H1 (cell line): ENCODE measurements at regions not wholly inside any gene's neighbourhood (a gene's known extent, or its start where the extent isn't known, plus 50 kb on each side); places are given as distances from the start of the nearest gene placed in this dataset.

Experiments used
- CTCF ChIA-PET: fragments of 300-600 bp; sonication (Branson Sonifier 250); formaldehyde crosslinking; loops from one replicate; lab custom pipeline; 2021; ENCODE audit not compliant: partially characterized antibody; lab: Charles Lee
- POLR2A ChIA-PET: fragments of 300-600 bp; sonication (Branson Sonifier 250); formaldehyde crosslinking; loops from one replicate; lab custom pipeline; 2021; ENCODE audit warnings: inconsistent platforms; ENCODE audit not compliant: partially characterized antibody; lab: Charles Lee
- DNase-seq, 2 experiments: peaks; one replicate each; pipeline versions ENCODE4 v3.0.0 to v3.0.0-alpha.2; 2010 to 2022; ENCODE audit warnings: low spot score in 2 of 2, low read depth in 1 of 2, mixed read lengths in 1 of 2
- FAIRE-seq: peaks from 2 replicates; lab custom pipeline; 2011; peaks lifted over from hg19 to GRCh38; lab: Jason Lieb, UNC
- H2AFZ ChIP-seq: 2 replicates; pipeline ENCODE4 v1.8.1; 2012; ENCODE audit warnings: low read length, inconsistent platforms
- H2AK5ac ChIP-seq: 2 replicates; pipeline ENCODE4 v1.6.1; 2013; ENCODE audit warnings: low read depth, low read length
- H2BK120ac ChIP-seq: replicated peaks from 2 replicates; pipeline ENCODE3; 2013; ENCODE audit warnings: low read depth, low read length, inconsistent platforms
- H2BK12ac ChIP-seq: 2 replicates; pipeline ENCODE4 v1.6.1; 2013; ENCODE audit warnings: low read depth, low read length
- H2BK15ac ChIP-seq: 2 replicates; pipeline ENCODE4 v1.6.1; 2013; ENCODE audit warnings: low read length
- H2BK20ac ChIP-seq: 2 replicates; pipeline ENCODE4 v1.6.1; 2013; ENCODE audit warnings: low read length
- H2BK5ac ChIP-seq: 2 replicates; pipeline ENCODE4 v1.6.1; 2013; ENCODE audit warnings: low read depth, low read length
- H3K14ac ChIP-seq: 2 replicates; pipeline ENCODE4 v1.6.1; 2013; ENCODE audit warnings: inconsistent platforms; ENCODE audit not compliant: insufficient read length
- H3K18ac ChIP-seq: 2 replicates; pipeline ENCODE4 v1.6.1; 2013; ENCODE audit warnings: low read length; ENCODE audit errors: extremely low read depth
- H3K23ac ChIP-seq: 2 replicates; pipeline ENCODE4 v1.6.1; 2013; ENCODE audit warnings: inconsistent platforms; ENCODE audit not compliant: insufficient read length
- H3K23me2 ChIP-seq: 2 replicates; pipeline ENCODE4 v1.6.1; 2013; ENCODE audit warnings: low read depth, low read length
- H3K27ac ChIP-seq: 2 replicates; pipeline ENCODE4 v1.6.1; 2011; ENCODE audit warnings: low read depth, low read length, inconsistent platforms
- H3K27me3 ChIP-seq, 4 experiments: replicated peaks in 1 of 4; 1 replicate in 1 of 4; 2 replicates in 3 of 4; pipeline versions ENCODE4 v1.6.1 to v1.8.1; 2011 to 2013; ENCODE audit warnings: low read length in 3 of 4, mild to moderate bottlenecking in 3 of 4, inconsistent platforms in 2 of 4, mixed read lengths in 2 of 4, moderate library complexity in 1 of 4; ENCODE audit not compliant: control insufficient read depth in 3 of 4, insufficient read depth in 3 of 4; ENCODE audit errors: extremely low read depth in 1 of 4
- H3K36me3 ChIP-seq, 4 experiments: 2 replicates each; pipeline versions ENCODE4 v1.6.1 to v1.8.1; 2011 to 2013; ENCODE audit warnings: mild to moderate bottlenecking in 4 of 4, low read length in 3 of 4, moderate library complexity in 2 of 4, control low read depth in 1 of 4, inconsistent platforms in 1 of 4; ENCODE audit not compliant: insufficient read depth in 4 of 4, control insufficient read depth in 2 of 4
- H3K4ac ChIP-seq: replicated peaks from 2 replicates; pipeline ENCODE3; 2013; ENCODE audit warnings: low read length, low read depth, mixed read lengths, inconsistent platforms; ENCODE audit not compliant: insufficient read length
- H3K4me1 ChIP-seq, 4 experiments: replicated peaks in 1 of 4; 1 replicate in 1 of 4; 2 replicates in 3 of 4; pipeline versions ENCODE4 v1.6.1 to v1.8.1; 2011 to 2013; ENCODE audit warnings: low read length in 3 of 4, inconsistent platforms in 2 of 4, mixed read lengths in 1 of 4; ENCODE audit not compliant: insufficient read depth in 4 of 4, control insufficient read depth in 3 of 4
- H3K4me2 ChIP-seq, 2 experiments: 2 replicates each; pipeline versions ENCODE4 v1.6.1 to v1.8.1; 2011 to 2013; ENCODE audit warnings: low read depth in 2 of 2, low read length in 2 of 2, control low read depth in 1 of 2, inconsistent platforms in 1 of 2, mild to moderate bottlenecking in 1 of 2; ENCODE audit not compliant: insufficient read depth in 1 of 2
- H3K4me3 ChIP-seq, 4 experiments: fragments of 200-600, 300-600 bp in 1 of 4; sonication (generic), shearing (Covaris generic), sonication (Bioruptor Twin) in 1 of 4; 2 replicates each; pipeline versions ENCODE4 v1.5.1 to v1.8.1; 2011 to 2016; ENCODE audit warnings: low read length in 4 of 4, low read depth in 3 of 4, control low read depth in 2 of 4, inconsistent platforms in 2 of 4, mild to moderate bottlenecking in 2 of 4, mixed read lengths in 1 of 4, moderate library complexity in 1 of 4; ENCODE audit not compliant: insufficient read depth in 2 of 4; ENCODE audit errors: extremely low read depth in 1 of 4
- H3K56ac ChIP-seq: replicated peaks from 2 replicates; pipeline ENCODE3; 2013; ENCODE audit warnings: low read depth, mild to moderate bottlenecking, mixed read lengths, low read length, inconsistent platforms; ENCODE audit not compliant: insufficient read length
- H3K79me1 ChIP-seq: 2 replicates; pipeline ENCODE4 v1.6.1; 2013; ENCODE audit warnings: low read depth, low read length, control low read depth
- H3K79me2 ChIP-seq, 2 experiments: 2 replicates each; pipeline versions ENCODE4 v1.6.1 to v1.8.1; 2012 to 2013; ENCODE audit warnings: low read length in 2 of 2, mild to moderate bottlenecking in 2 of 2, inconsistent platforms in 1 of 2; ENCODE audit not compliant: insufficient read depth in 2 of 2, control insufficient read depth in 1 of 2
- H3K9ac ChIP-seq, 4 experiments: replicated peaks in 1 of 4; 1 replicate in 1 of 4; 2 replicates in 3 of 4; pipeline versions ENCODE4 v1.6.1 to v1.8.1; 2011 to 2013; ENCODE audit warnings: low read depth in 3 of 4, low read length in 3 of 4, control low read depth in 2 of 4, mild to moderate bottlenecking in 2 of 4, moderate library complexity in 2 of 4, inconsistent platforms in 1 of 4; ENCODE audit errors: extremely low read depth in 1 of 4
- H3K9me3 ChIP-seq, 2 experiments: 2 replicates each; pipeline versions ENCODE4 v1.6.1 to v1.8.1; 2012 to 2013; ENCODE audit warnings: mild to moderate bottlenecking in 2 of 2, moderate library complexity in 2 of 2, control low read depth in 1 of 2, inconsistent platforms in 1 of 2, low read depth in 1 of 2, low read length in 1 of 2, mixed read lengths in 1 of 2; ENCODE audit not compliant: insufficient read depth in 2 of 2
- H4K20me1 ChIP-seq, 2 experiments: replicated peaks in 1 of 2; 2 replicates each; pipeline versions ENCODE3 to v1.8.1; 2011 to 2013; ENCODE audit warnings: inconsistent platforms in 2 of 2, low read length in 2 of 2, mild to moderate bottlenecking in 1 of 2; ENCODE audit not compliant: insufficient read depth in 2 of 2, control insufficient read depth in 1 of 2
- H4K5ac ChIP-seq: 2 replicates; pipeline ENCODE4 v1.6.1; 2013; ENCODE audit warnings: low read length, low read depth, mixed read lengths, inconsistent platforms; ENCODE audit not compliant: insufficient read length
- H4K8ac ChIP-seq: 2 replicates; pipeline ENCODE4 v1.8.0; 2013; ENCODE audit warnings: mild to moderate bottlenecking, moderate library complexity, low read length, inconsistent platforms; ENCODE audit not compliant: insufficient read depth; ENCODE audit errors: extremely low read depth
- H4K91ac ChIP-seq: replicated peaks from 2 replicates; pipeline ENCODE3; 2013; ENCODE audit warnings: low read length, mixed read lengths, inconsistent platforms; ENCODE audit not compliant: insufficient read length
- EZH2 ChIP-seq: fragments of 200-600 bp; sonication (generic); IDR thresholded peaks from 2 replicates; pipeline ENCODE4 v1.7.1; 2012; ENCODE audit warnings: low read depth, mild to moderate bottlenecking, moderate library complexity, low read length, inconsistent platforms; ENCODE audit not compliant: severe bottlenecking
- FOSL1 ChIP-seq: IDR thresholded peaks from 2 replicates; pipeline ENCODE4 v1.6.1; 2011; ENCODE audit warnings: mild to moderate bottlenecking, low read depth, low read length, moderate library complexity; ENCODE audit not compliant: insufficient read depth
- MAFK ChIP-seq: IDR thresholded peaks from 2 replicates; pipeline ENCODE4 v1.6.1; 2012; ENCODE audit warnings: low read depth, mild to moderate bottlenecking, improper control_type of control experiment, low read length
- POLR2A ChIP-seq, 2 experiments: IDR thresholded peaks; 1 replicate in 1 of 2; 2 replicates in 1 of 2; pipeline ENCODE4 v1.6.1; 2011; ENCODE audit warnings: low read depth in 2 of 2, low read length in 2 of 2, mild to moderate bottlenecking in 2 of 2; ENCODE audit errors: control extremely low read depth in 1 of 2
- POLR2AphosphoS5 ChIP-seq: IDR thresholded peaks from 2 replicates; pipeline ENCODE4 v1.6.1; 2011; ENCODE audit warnings: low read depth, low read length
- RFX5 ChIP-seq: IDR thresholded peaks from 2 replicates; pipeline ENCODE4 v1.6.1; 2011; ENCODE audit warnings: low read depth, low read length, improper control_type of control experiment, borderline replicate concordance
- SAP30 ChIP-seq: fragments of 300-600 bp; sonication (generic); IDR thresholded peaks from 2 replicates; pipeline ENCODE4 v1.7.1; 2012; ENCODE audit warnings: low read length, moderate library complexity, mild to moderate bottlenecking, inconsistent platforms; ENCODE audit not compliant: insufficient read depth, insufficient replicate concordance
- TAF7 ChIP-seq: optimal IDR thresholded peaks from 2 replicates; pipeline ENCODE3; 2011; ENCODE audit warnings: low read depth, mild to moderate bottlenecking, inconsistent platforms, low read length, moderate library complexity, borderline replicate concordance
- TCF12 ChIP-seq: IDR thresholded peaks from 2 replicates; pipeline ENCODE4 v1.6.1; 2011; ENCODE audit warnings: low read depth, mild to moderate bottlenecking, low read length
- USF2 ChIP-seq: IDR thresholded peaks from 2 replicates; pipeline ENCODE4 v1.6.1; 2011; ENCODE audit warnings: low read length, improper control_type of control experiment
- WGBS, 2 experiments: shearing (Covaris generic) in 1 of 2; methylation state at CpG; one replicate each; pipeline versions ENCODE4 v1.1.6 to v1.1.7; 2013 to 2015; ENCODE audit warnings: low lambda C conversion rate in 2 of 2, mixed read lengths in 2 of 2, inconsistent platforms in 1 of 2, low coverage in 1 of 2, missing lambda C conversion rate in 1 of 2; ENCODE audit not compliant: insufficient replicate concordance in 2 of 2, insufficient coverage in 1 of 2, insufficient read length in 1 of 2; ENCODE audit errors: extremely low coverage in 1 of 2, missing lambda C conversion rate in 1 of 2; 5-methylcytosine and 5-hydroxymethylcytosine counted together

GRCh38 chr1:29695803-29696202, 459.5 kb downstream of the PTPRU start:
- H3K23ac ChIP-seq = no peak overlapping the region
- H3K4me2 ChIP-seq = no peak overlapping the region
- H2BK20ac ChIP-seq = no peak overlapping the region
- H2BK120ac ChIP-seq = no peak overlapping the region
- H4K91ac ChIP-seq = no peak overlapping the region
- no peaks in the 10 kb centered on the region for H3K23me2 ChIP-seq
- H3K9ac ChIP-seq = no peak overlapping the region
- H2BK15ac ChIP-seq = no peak overlapping the region
- no peak overlapping the region for H2BK5ac ChIP-seq
- no peak overlapping the region for H4K5ac ChIP-seq
- H3K27me3 ChIP-seq = no peaks in the 10 kb centered on the region
- no peaks in the 10 kb centered on the region for H3K36me3 ChIP-seq
- no peaks in the 10 kb centered on the region for H4K20me1 ChIP-seq
- no peak overlapping the region for H2AFZ ChIP-seq
- no peaks in the 10 kb centered on the region for H3K79me1 ChIP-seq
- no peak overlapping the region for H3K56ac ChIP-seq
- H3K79me2 ChIP-seq = no peaks in the 10 kb centered on the region
- TF ChIP-seq FOSL1 (no peak), POLR2AphosphoS5 (no peak), TAF7 (no peak), USF2 (no peak), TCF12 (no peak), EZH2 (no peak), MAFK (no peak), SAP30 (no peak), POLR2A (IDR thresholded peaks at IDR 0.05; ENCODE audit: control extremely low read depth in 1 of 2, low read depth in 2 of 2, low read length in 2 of 2) (no peak), RFX5 (no peak)
- POLR2A ChIA-PET = no interaction called here
- no peak overlapping the region for H4K8ac ChIP-seq
- H2AK5ac ChIP-seq = no peak overlapping the region
- no peak for FAIRE-seq
- no peak for DNase-seq
- no peak overlapping the region for H2BK12ac ChIP-seq
- 91% methylated on average over 5 of the region's 5 CpGs; no CpG with 5 or more reads in 1 of the 2 experiments for WGBS, 2 experiments
- H3K4me1 ChIP-seq = no peaks in the 10 kb centered on the region; a peak in 2 of 7 replicates
- no peak overlapping the region for H3K27ac ChIP-seq
- peaks cover 0 to 6% of the 10 kb centered on the region in 2 experiments; a peak in 1 of 4 replicates for H3K9me3 ChIP-seq
- no peak overlapping the region for H3K4ac ChIP-seq
- CTCF ChIA-PET = interaction anchor here (1.2 to 16.4 kb wide), 4 partner anchors 5 to 416 kb away, joined by 4 to 163 read pairs (median 86); no protein-coding TSS in a partner anchor
- H3K4me3 ChIP-seq = no peak overlapping the region
- H3K14ac ChIP-seq = no peak overlapping the region
- H3K18ac ChIP-seq = no peak overlapping the region
